ENCODE measurements at regions not wholly inside any gene's neighbourhood (a gene's known extent, or its start where the extent isn't known, plus 50 kb on each side); places are given as distances from the start of the nearest gene placed in this dataset.

DNA sequence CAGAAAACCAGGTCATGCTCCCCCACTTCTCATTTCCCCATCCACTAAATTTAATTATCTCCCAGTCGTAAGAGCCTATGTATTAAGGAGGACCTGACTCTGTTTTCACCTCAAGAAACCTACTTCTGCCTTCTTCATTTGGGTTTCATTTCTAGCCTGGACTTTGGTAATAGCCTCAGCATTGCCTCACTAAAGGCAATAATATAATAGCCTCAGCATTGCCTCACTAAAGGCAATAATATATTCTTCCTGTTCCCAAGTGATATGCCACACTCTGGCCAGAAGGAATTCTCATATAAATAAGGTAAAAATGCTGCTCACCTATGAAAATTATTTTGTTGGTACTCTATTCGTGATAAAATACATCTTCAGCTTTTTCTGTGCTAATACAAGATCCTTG lies 993.9 kb downstream of the EFNB2 start:
- TF ChIP-seq, protein P1, sequence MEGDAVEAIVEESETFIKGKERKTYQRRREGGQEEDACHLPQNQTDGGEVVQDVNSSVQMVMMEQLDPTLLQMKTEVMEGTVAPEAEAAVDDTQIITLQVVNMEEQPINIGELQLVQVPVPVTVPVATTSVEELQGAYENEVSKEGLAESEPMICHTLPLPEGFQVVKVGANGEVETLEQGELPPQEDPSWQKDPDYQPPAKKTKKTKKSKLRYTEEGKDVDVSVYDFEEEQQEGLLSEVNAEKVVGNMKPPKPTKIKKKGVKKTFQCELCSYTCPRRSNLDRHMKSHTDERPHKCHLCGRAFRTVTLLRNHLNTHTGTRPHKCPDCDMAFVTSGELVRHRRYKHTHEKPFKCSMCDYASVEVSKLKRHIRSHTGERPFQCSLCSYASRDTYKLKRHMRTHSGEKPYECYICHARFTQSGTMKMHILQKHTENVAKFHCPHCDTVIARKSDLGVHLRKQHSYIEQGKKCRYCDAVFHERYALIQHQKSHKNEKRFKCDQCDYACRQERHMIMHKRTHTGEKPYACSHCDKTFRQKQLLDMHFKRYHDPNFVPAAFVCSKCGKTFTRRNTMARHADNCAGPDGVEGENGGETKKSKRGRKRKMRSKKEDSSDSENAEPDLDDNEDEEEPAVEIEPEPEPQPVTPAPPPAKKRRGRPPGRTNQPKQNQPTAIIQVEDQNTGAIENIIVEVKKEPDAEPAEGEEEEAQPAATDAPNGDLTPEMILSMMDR (IDR thresholded peaks at IDR 0.05): no peak
- no peak for TF ChIP-seq POLR2A (IDR thresholded peaks at IDR 0.05)
- no peak for TF ChIP-seq POLR2AphosphoS5 (IDR thresholded peaks at IDR 0.05; ENCODE audit: insufficient read depth in 1 of 2, low read depth in 1 of 2)

Data from vagina (tissue), 2 donors.